H9 (cell line): ENCODE measurements at regions not wholly inside any gene's neighbourhood (a gene's known extent, or its start where the extent isn't known, plus 50 kb on each side); places are given as distances from the start of the nearest gene placed in this dataset.

ENCODE experiments used
- DNase-seq: peaks from one replicate; pipeline ENCODE4 v3.0.0-alpha.2; 2017
- H2AFZ ChIP-seq: one replicate; pipeline ENCODE4 v1.6.1; 2013; ENCODE audit warnings: mild to moderate bottlenecking, low read length, control low read depth, moderate library complexity
- H2AK5ac ChIP-seq: 2 replicates; pipeline ENCODE4 v1.6.1; 2013; ENCODE audit warnings: low read length, control low read depth, mixed read lengths; ENCODE audit not compliant: insufficient read length
- H2BK120ac ChIP-seq: one replicate; pipeline ENCODE4 v1.6.1; 2013; ENCODE audit warnings: low read depth, mild to moderate bottlenecking, low read length, control low read depth, inconsistent platforms; ENCODE audit not compliant: poor library complexity, severe bottlenecking
- H2BK12ac ChIP-seq: 2 replicates; pipeline ENCODE4 v1.6.1; 2013; ENCODE audit warnings: low read length, control low read depth, mixed read lengths, low read depth; ENCODE audit not compliant: insufficient read length
- H2BK15ac ChIP-seq: 2 replicates; pipeline ENCODE4 v1.6.1; 2013; ENCODE audit warnings: low read depth, low read length, control low read depth
- H2BK20ac ChIP-seq: one replicate; pipeline ENCODE4 v1.6.1; 2013; ENCODE audit warnings: low read depth, mild to moderate bottlenecking, low read length, control low read depth, inconsistent platforms; ENCODE audit not compliant: poor library complexity, severe bottlenecking
- H2BK5ac ChIP-seq: 2 replicates; pipeline ENCODE4 v1.6.1; 2013; ENCODE audit warnings: low read length, control low read depth, mixed read lengths; ENCODE audit not compliant: insufficient read length
- H3K14ac ChIP-seq: 2 replicates; pipeline ENCODE4 v1.6.1; 2013; ENCODE audit warnings: low read length, control low read depth; ENCODE audit not compliant: insufficient read depth
- H3K18ac ChIP-seq: 2 replicates; pipeline ENCODE4 v1.6.1; 2013; ENCODE audit warnings: low read depth, mild to moderate bottlenecking, mixed read lengths, low read length, control low read depth; ENCODE audit not compliant: insufficient read length
- H3K23ac ChIP-seq: 2 replicates; pipeline ENCODE4 v1.6.1; 2013; ENCODE audit warnings: low read length, control low read depth, mixed read lengths, low read depth; ENCODE audit not compliant: insufficient read length
- H3K23me2 ChIP-seq: 2 replicates; pipeline ENCODE4 v1.6.1; 2013; ENCODE audit warnings: low read depth, mild to moderate bottlenecking, mixed read lengths, low read length, control low read depth; ENCODE audit not compliant: insufficient read length, poor library complexity, severe bottlenecking
- H3K27ac ChIP-seq: 2 replicates; pipeline ENCODE4 v1.5.1; 2013; ENCODE audit warnings: low read length, control low read depth, mixed read lengths, low read depth; ENCODE audit not compliant: insufficient read length
- H3K27me3 ChIP-seq: 2 replicates; pipeline ENCODE4 v1.6.1; 2013; ENCODE audit warnings: low read length, control low read depth, inconsistent platforms; ENCODE audit not compliant: insufficient read depth
- H3K4ac ChIP-seq: 2 replicates; pipeline ENCODE4 v1.6.1; 2013; ENCODE audit warnings: low read depth, mild to moderate bottlenecking, control low read depth, inconsistent platforms, low read length, moderate library complexity
- H3K4me1 ChIP-seq: 2 replicates; pipeline ENCODE4 v1.6.1; 2013; ENCODE audit warnings: low read length, control low read depth, inconsistent platforms; ENCODE audit not compliant: insufficient read depth
- H3K4me2 ChIP-seq: 2 replicates; pipeline ENCODE4 v1.6.1; 2013; ENCODE audit warnings: low read length, control low read depth, mixed read lengths; ENCODE audit not compliant: insufficient read length, insufficient read depth
- H3K56ac ChIP-seq: 2 replicates; pipeline ENCODE4 v1.6.1; 2013; ENCODE audit warnings: low read depth, mild to moderate bottlenecking, mixed read lengths, low read length, control low read depth; ENCODE audit not compliant: insufficient read length
- H3K79me1 ChIP-seq: 2 replicates; pipeline ENCODE4 v1.6.1; 2013; ENCODE audit warnings: low read depth, mild to moderate bottlenecking, moderate library complexity, low read length, control low read depth, inconsistent platforms; ENCODE audit not compliant: insufficient read depth, poor library complexity, severe bottlenecking
- H3K79me2 ChIP-seq: 2 replicates; pipeline ENCODE4 v1.6.1; 2013; ENCODE audit warnings: low read length, control low read depth, inconsistent platforms; ENCODE audit not compliant: insufficient read depth
- H3K9ac ChIP-seq: 2 replicates; pipeline ENCODE4 v1.6.1; 2013; ENCODE audit warnings: low read length, control low read depth, mixed read lengths; ENCODE audit not compliant: insufficient read length; ENCODE audit errors: extremely low read depth
- H3K9me3 ChIP-seq: one replicate; pipeline ENCODE4 v1.6.1; 2013; ENCODE audit warnings: low read depth, low read length, inconsistent platforms; ENCODE audit not compliant: control insufficient read depth
- H3T11ph ChIP-seq: one replicate; pipeline ENCODE4 v1.6.1; 2013; ENCODE audit warnings: mild to moderate bottlenecking, low read length, control low read depth, inconsistent platforms
- H4K20me1 ChIP-seq: one replicate; pipeline ENCODE4 v1.6.1; 2013; ENCODE audit not compliant: control insufficient read depth, insufficient read length, insufficient read depth
- H4K5ac ChIP-seq: 2 replicates; pipeline ENCODE4 v1.6.1; 2013; ENCODE audit warnings: low read depth, mild to moderate bottlenecking, mixed read lengths, low read length, control low read depth; ENCODE audit not compliant: insufficient read length
- H4K8ac ChIP-seq: replicated peaks from 2 replicates; pipeline ENCODE4 v1.6.1; 2013; ENCODE audit warnings: low read length, control low read depth, mixed read lengths, low read depth; ENCODE audit not compliant: insufficient read length
- H4K91ac ChIP-seq: 2 replicates; pipeline ENCODE4 v1.6.1; 2013; ENCODE audit warnings: low read depth, mild to moderate bottlenecking, moderate library complexity, mixed read lengths, low read length, control low read depth; ENCODE audit not compliant: insufficient read length
- H3K27ac Mint-ChIP-seq, 3 experiments: 2 replicates in 2 of 3; 3 replicates in 1 of 3; pipeline ENCODE4 v1.8.0; 2020 to 2021; ENCODE audit warnings: mixed read lengths in 3 of 3, mild to moderate bottlenecking in 1 of 3, moderate library complexity in 1 of 3
- H3K27me3 Mint-ChIP-seq: 2 replicates; pipeline ENCODE4 v1.8.0; 2021; ENCODE audit warnings: low read depth, mild to moderate bottlenecking, moderate library complexity, mixed read lengths
- H3K36me3 Mint-ChIP-seq, 3 experiments: 2 replicates in 2 of 3; 3 replicates in 1 of 3; pipeline ENCODE4 v1.8.0; 2020 to 2021; ENCODE audit warnings: low read depth in 3 of 3, mixed read lengths in 3 of 3; ENCODE audit not compliant: insufficient read depth in 1 of 3
- H3K4me1 Mint-ChIP-seq, 2 experiments: 2 replicates each; pipeline ENCODE4 v1.8.0; 2020; ENCODE audit warnings: mixed read lengths in 2 of 2
- H3K4me3 Mint-ChIP-seq, 2 experiments: 2 replicates in 1 of 2; 3 replicates in 1 of 2; pipeline ENCODE4 v1.8.0; 2020 to 2021; ENCODE audit warnings: mild to moderate bottlenecking in 2 of 2, mixed read lengths in 2 of 2, moderate library complexity in 1 of 2
- H3K9me3 Mint-ChIP-seq, 2 experiments: 2 replicates in 1 of 2; 3 replicates in 1 of 2; pipeline ENCODE4 v1.8.0; 2020; ENCODE audit warnings: mild to moderate bottlenecking in 2 of 2, mixed read lengths in 2 of 2, moderate library complexity in 1 of 2
- CTCF ChIP-seq: fragments of 200-600 bp; sonication (generic); conservative IDR thresholded peaks from 3 replicates; pipeline ENCODE4 v1.8.0; 2021; ENCODE audit warnings: antibody characterized with exemption, mild to moderate bottlenecking
- whole genome bisulfite sequencing: extraction: QIAGEN DNeasy Blood & Tissue Kit; methylation state at CpG from one replicate; pipeline ENCODE4 v1.1.7; 2013; ENCODE audit warnings: missing lambda C conversion rate, low lambda C conversion rate, mixed read lengths; ENCODE audit not compliant: insufficient read length; ENCODE audit errors: extremely low coverage; 5-methylcytosine and 5-hydroxymethylcytosine counted together

DNA sequence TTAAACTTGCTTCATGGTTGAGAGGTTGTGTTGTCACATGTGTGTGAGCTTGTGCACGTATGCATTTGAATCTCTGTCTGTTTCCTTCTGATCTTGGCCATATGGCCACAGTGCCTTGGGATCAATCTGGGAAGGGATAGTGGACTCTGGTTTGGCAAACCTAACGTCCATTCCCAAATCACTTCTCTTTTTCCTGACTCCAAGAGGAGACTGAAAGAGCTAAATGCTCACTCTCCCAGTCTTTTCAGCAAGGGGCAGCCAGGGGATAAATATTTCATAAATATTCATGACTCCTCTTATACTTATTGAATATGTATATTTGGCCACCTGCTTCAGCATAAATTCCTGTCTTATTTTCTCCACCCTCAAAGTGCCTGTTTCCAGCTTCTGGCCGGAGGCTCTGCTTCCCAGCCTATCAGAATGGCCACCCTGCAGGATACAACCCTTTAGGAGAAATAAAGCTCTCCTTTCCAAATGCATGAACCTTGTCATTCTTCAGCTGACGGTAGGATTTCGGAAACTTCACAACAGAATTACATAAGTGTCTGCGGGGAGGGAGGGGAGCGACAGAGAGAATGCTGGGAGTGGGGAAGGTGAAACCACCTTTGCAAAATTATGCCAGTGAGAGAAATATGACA, 112.2 kb upstream of the COPS8 start:
- no CpG with 5 or more reads among the region's 7 CpGs for WGBS
- Mint-ChIP-seq H3K4me1 (peaks cover 50 to 56% of the 10 kb centered on the region in 2 experiments), H3K27me3 (peaks cover 8% of the 10 kb centered on the region), H3K36me3 (no peaks in the 10 kb centered on the region), H3K9me3 (no peaks in the 10 kb centered on the region; a peak in 2 of 5 replicates), H3K4me3 (no peak overlapping the region), H3K27ac (no peak overlapping the region)
- H3K27me3 ChIP-seq = no peaks in the 10 kb centered on the region
- no peak overlapping the region for H3K27ac ChIP-seq
- H3T11ph ChIP-seq = no peak overlapping the region
- H4K8ac ChIP-seq = no peak overlapping the region
- H3K4me2 ChIP-seq = no peak overlapping the region
- H3K18ac ChIP-seq = no peak overlapping the region
- H3K4ac ChIP-seq = no peak overlapping the region
- H2BK120ac ChIP-seq = no peak overlapping the region
- H2BK12ac ChIP-seq = no peak overlapping the region
- no peak overlapping the region for H3K23ac ChIP-seq
- H3K4me1 ChIP-seq = peaks cover 3% of the 10 kb centered on the region; the same call in 1 of the 2 replicates
- H2AK5ac ChIP-seq = no peak overlapping the region
- no peak overlapping the region for H2BK20ac ChIP-seq
- no peak overlapping the region for H2BK15ac ChIP-seq
- TF ChIP-seq CTCF = no peak
- H3K9me3 ChIP-seq = no peaks in the 10 kb centered on the region
- H4K5ac ChIP-seq = no peak overlapping the region
- H3K23me2 ChIP-seq = no peaks in the 10 kb centered on the region
- H3K9ac ChIP-seq = no peak overlapping the region
- H2BK5ac ChIP-seq = no peak overlapping the region
- H3K14ac ChIP-seq = no peak overlapping the region
- H3K79me1 ChIP-seq = no peaks in the 10 kb centered on the region
- DNase-seq = peak; percentile 5
- no peaks in the 10 kb centered on the region for H3K79me2 ChIP-seq
- H3K56ac ChIP-seq = no peak overlapping the region
- no peaks in the 10 kb centered on the region for H4K20me1 ChIP-seq
- H2AFZ ChIP-seq = no peak overlapping the region
- no peak overlapping the region for H4K91ac ChIP-seq
